ENCODE measurements at regions not wholly inside any gene's neighbourhood (a gene's known extent, or its start where the extent isn't known, plus 50 kb on each side); places are given as distances from the start of the nearest gene placed in this dataset.

- no peaks in the 10 kb centered on the region for H3K4me1 Mint-ChIP-seq
- no peak overlapping the region for H3K4me3 Mint-ChIP-seq
- no peaks in the 10 kb centered on the region for H3K36me3 Mint-ChIP-seq
- Histone ChIP-seq H3K27me3 (ENCODE audit: control insufficient read depth in 2 of 2, insufficient read depth in 2 of 2, low read length in 2 of 2) (no peaks in the 10 kb centered on the region), H3K9me3 (ENCODE audit: control insufficient read depth in 2 of 3, low read length in 3 of 3) (no peaks in the 10 kb centered on the region), H3K36me3 (ENCODE audit: control insufficient read depth in 2 of 3, insufficient read depth in 3 of 3, low read length in 3 of 3) (no peaks in the 10 kb centered on the region), H3K4me1 (ENCODE audit: control insufficient read depth in 2 of 2, insufficient read depth in 2 of 2, low read length in 2 of 2) (no peaks in the 10 kb centered on the region), H3K27ac (ENCODE audit: low read depth, low read length) (no peak overlapping the region), H3K4me3 (ENCODE audit: low read length) (no peak overlapping the region)
- CTCF ChIA-PET, result no interaction called here
- ATAC-seq (no peak), DNase-seq (no peak)
- H3K27ac Mint-ChIP-seq, result no peak overlapping the region
- intact Hi-C loops (cut with micrococcal nuclease), result no loop called here
- H3K9me3 Mint-ChIP-seq, result peaks cover 0 to 8% (median 0%) of the 10 kb centered on the region in 11 donors
- peaks cover 0 to 6% (median 0%) of the 10 kb centered on the region in 5 donors for H3K27me3 Mint-ChIP-seq
- POLR2A ChIA-PET, result no interaction called here
Observed at GRCh38 chr1:98256700-98257099, 335.9 kb upstream of the DPYD start.

GRCh38 chr1:98253145-98253544, 332.3 kb upstream of the DPYD start:
- no peak for DNase-seq
- no peaks in the 10 kb centered on the region for H3K27me3 ChIP-seq (ENCODE audit: control insufficient read depth in 2 of 2, insufficient read depth in 2 of 2, low read length in 2 of 2)
- Mint-ChIP-seq H3K36me3 (no peaks in the 10 kb centered on the region), H3K9me3 (peaks cover 0 to 21% (median 8%) of the 10 kb centered on the region in 11 donors), H3K27me3 (peaks cover 0 to 6% (median 0%) of the 10 kb centered on the region in 5 donors), H3K4me3 (no peak overlapping the region), H3K4me1 (no peaks in the 10 kb centered on the region), H3K27ac (no peak overlapping the region)
- CTCF ChIA-PET, result interaction anchor here (0.8 kb wide), 1 partner anchor 47 kb away, joined by 3 read pairs; no protein-coding TSS in a partner anchor
- ATAC-seq, result no peak
- no peak overlapping the region for H3K27ac ChIP-seq (ENCODE audit: low read depth, low read length)
- H3K4me1 ChIP-seq (ENCODE audit: control insufficient read depth in 2 of 2, insufficient read depth in 2 of 2, low read length in 2 of 2), result no peaks in the 10 kb centered on the region
- no peaks in the 10 kb centered on the region for H3K36me3 ChIP-seq (ENCODE audit: control insufficient read depth in 2 of 3, insufficient read depth in 3 of 3, low read length in 3 of 3)
- H3K9me3 ChIP-seq (ENCODE audit: control insufficient read depth in 2 of 3, low read length in 3 of 3), result no peaks in the 10 kb centered on the region
- intact Hi-C loops (cut with micrococcal nuclease), result no loop called here
- POLR2A ChIA-PET, result no interaction called here
- no peak overlapping the region for H3K4me3 ChIP-seq (ENCODE audit: low read length)

GRCh38 chr1:98251497-98251896, 330.7 kb upstream of the DPYD start:
- POLR2A ChIA-PET, result no interaction called here
- no peak for ATAC-seq
- H3K36me3 Mint-ChIP-seq, result no peaks in the 10 kb centered on the region

GRCh38 chr1:98232678-98233077, 311.8 kb upstream of the DPYD start:
- ATAC-seq, result no peak
- no peaks in the 10 kb centered on the region for H3K36me3 Mint-ChIP-seq
- H3K27me3 Mint-ChIP-seq, result no peaks in the 10 kb centered on the region
- ChIA-PET POLR2A (no interaction called here), CTCF (no interaction called here)
- Histone ChIP-seq H3K4me3 (ENCODE audit: low read length) (no peak overlapping the region), H3K27ac (ENCODE audit: low read depth, low read length) (no peak overlapping the region), H3K36me3 (ENCODE audit: control insufficient read depth in 2 of 3, insufficient read depth in 3 of 3, low read length in 3 of 3) (no peaks in the 10 kb centered on the region), H3K27me3 (ENCODE audit: control insufficient read depth in 2 of 2, insufficient read depth in 2 of 2, low read length in 2 of 2) (no peaks in the 10 kb centered on the region), H3K9me3 (ENCODE audit: control insufficient read depth in 2 of 3, low read length in 3 of 3) (no peaks in the 10 kb centered on the region), H3K4me1 (ENCODE audit: control insufficient read depth in 2 of 2, insufficient read depth in 2 of 2, low read length in 2 of 2) (peaks cover 0 to 5% of the 10 kb centered on the region in 2 donors)
- intact Hi-C loops (cut with micrococcal nuclease), result loop anchor here in 1 of 2 donors (10.0 kb wide), 1 partner anchor 58 kb away; no protein-coding TSS in a partner anchor
- peaks cover 9 to 44% (median 25%) of the 10 kb centered on the region in 11 donors for H3K9me3 Mint-ChIP-seq
- no peak overlapping the region for H3K27ac Mint-ChIP-seq
- DNase-seq, result no peak
- peaks cover 0 to 3% (median 0%) of the 10 kb centered on the region in 7 donors for H3K4me1 Mint-ChIP-seq
- H3K4me3 Mint-ChIP-seq, result no peak overlapping the region

More at GRCh38 chr1:98251497-98251896, 330.7 kb upstream of the DPYD start:
- Histone ChIP-seq H3K4me1 (ENCODE audit: control insufficient read depth in 2 of 2, insufficient read depth in 2 of 2, low read length in 2 of 2) (no peaks in the 10 kb centered on the region), H3K27me3 (ENCODE audit: control insufficient read depth in 2 of 2, insufficient read depth in 2 of 2, low read length in 2 of 2) (no peaks in the 10 kb centered on the region), H3K36me3 (ENCODE audit: control insufficient read depth in 2 of 3, insufficient read depth in 3 of 3, low read length in 3 of 3) (no peaks in the 10 kb centered on the region), H3K27ac (ENCODE audit: low read depth, low read length) (no peak overlapping the region), H3K9me3 (ENCODE audit: control insufficient read depth in 2 of 3, low read length in 3 of 3) (no peaks in the 10 kb centered on the region), H3K4me3 (ENCODE audit: low read length) (no peak overlapping the region)
- no peaks in the 10 kb centered on the region for H3K4me1 Mint-ChIP-seq
- peaks cover 0 to 21% (median 8%) of the 10 kb centered on the region in 11 donors for H3K9me3 Mint-ChIP-seq
- peaks cover 0 to 6% (median 0%) of the 10 kb centered on the region in 5 donors for H3K27me3 Mint-ChIP-seq
- H3K4me3 Mint-ChIP-seq, result no peak overlapping the region
- intact Hi-C loops (cut with micrococcal nuclease), result no loop called here
- CTCF ChIA-PET, result no interaction called here
- no peak overlapping the region for H3K27ac Mint-ChIP-seq
- DNase-seq, result no peak

- Histone ChIP-seq H3K27ac (ENCODE audit: low read depth, low read length) (no peak overlapping the region), H3K4me1 (ENCODE audit: control insufficient read depth in 2 of 2, insufficient read depth in 2 of 2, low read length in 2 of 2) (no peaks in the 10 kb centered on the region), H3K27me3 (ENCODE audit: control insufficient read depth in 2 of 2, insufficient read depth in 2 of 2, low read length in 2 of 2) (no peaks in the 10 kb centered on the region), H3K36me3 (ENCODE audit: control insufficient read depth in 2 of 3, insufficient read depth in 3 of 3, low read length in 3 of 3) (no peaks in the 10 kb centered on the region), H3K9me3 (ENCODE audit: control insufficient read depth in 2 of 3, low read length in 3 of 3) (no peaks in the 10 kb centered on the region), H3K4me3 (ENCODE audit: low read length) (no peak overlapping the region)
- no peaks in the 10 kb centered on the region for H3K36me3 Mint-ChIP-seq
- DNase-seq (no peak), ATAC-seq (no peak)
- CTCF ChIA-PET, result no interaction called here
- H3K27me3 Mint-ChIP-seq, result peaks cover 0 to 7% (median 5%) of the 10 kb centered on the region in 5 donors
- H3K4me1 Mint-ChIP-seq, result no peaks in the 10 kb centered on the region
- POLR2A ChIA-PET, result no interaction called here
- no peaks in the 10 kb centered on the region for H3K9me3 Mint-ChIP-seq
- H3K4me3 Mint-ChIP-seq, result no peak overlapping the region
- intact Hi-C loops (cut with micrococcal nuclease), result no loop called here
- no peak overlapping the region for H3K27ac Mint-ChIP-seq
Observed at GRCh38 chr1:98222706-98223105, 301.9 kb upstream of the DPYD start.

GRCh38 chr1:98221923-98222322, 301.1 kb upstream of the DPYD start:
- no peaks in the 10 kb centered on the region for H3K9me3 Mint-ChIP-seq
- Histone ChIP-seq H3K27ac (ENCODE audit: low read depth, low read length) (no peak overlapping the region), H3K4me1 (ENCODE audit: control insufficient read depth in 2 of 2, insufficient read depth in 2 of 2, low read length in 2 of 2) (no peaks in the 10 kb centered on the region), H3K9me3 (ENCODE audit: control insufficient read depth in 2 of 3, low read length in 3 of 3) (no peaks in the 10 kb centered on the region), H3K36me3 (ENCODE audit: control insufficient read depth in 2 of 3, insufficient read depth in 3 of 3, low read length in 3 of 3) (no peaks in the 10 kb centered on the region), H3K4me3 (ENCODE audit: low read length) (no peak overlapping the region), H3K27me3 (ENCODE audit: control insufficient read depth in 2 of 2, insufficient read depth in 2 of 2, low read length in 2 of 2) (no peaks in the 10 kb centered on the region)
- POLR2A ChIA-PET, result no interaction called here
- no peak overlapping the region for H3K4me3 Mint-ChIP-seq
- H3K4me1 Mint-ChIP-seq, result no peaks in the 10 kb centered on the region
- H3K36me3 Mint-ChIP-seq, result no peaks in the 10 kb centered on the region
- no peak for DNase-seq
- no peak overlapping the region for H3K27ac Mint-ChIP-seq
- no peak for ATAC-seq
- CTCF ChIA-PET, result no interaction called here
- H3K27me3 Mint-ChIP-seq, result peaks cover 0 to 7% (median 5%) of the 10 kb centered on the region in 5 donors
- intact Hi-C loops (cut with micrococcal nuclease), result no loop called here

- Histone ChIP-seq H3K9me3 (ENCODE audit: control insufficient read depth in 2 of 3, low read length in 3 of 3) (no peaks in the 10 kb centered on the region), H3K27ac (ENCODE audit: low read depth, low read length) (no peak overlapping the region), H3K4me3 (ENCODE audit: low read length) (no peak overlapping the region), H3K4me1 (ENCODE audit: control insufficient read depth in 2 of 2, insufficient read depth in 2 of 2, low read length in 2 of 2) (no peaks in the 10 kb centered on the region), H3K27me3 (ENCODE audit: control insufficient read depth in 2 of 2, insufficient read depth in 2 of 2, low read length in 2 of 2) (no peaks in the 10 kb centered on the region), H3K36me3 (ENCODE audit: control insufficient read depth in 2 of 3, insufficient read depth in 3 of 3, low read length in 3 of 3) (no peaks in the 10 kb centered on the region)
- no peak for ATAC-seq
- H3K27ac Mint-ChIP-seq, result no peak overlapping the region
- H3K4me3 Mint-ChIP-seq, result no peak overlapping the region
- no peak for DNase-seq
- peaks cover 0 to 5% (median 0%) of the 10 kb centered on the region in 5 donors for H3K27me3 Mint-ChIP-seq
- intact Hi-C loops (cut with micrococcal nuclease), result no loop called here
- no peaks in the 10 kb centered on the region for H3K4me1 Mint-ChIP-seq
- no peaks in the 10 kb centered on the region for H3K36me3 Mint-ChIP-seq
- ChIA-PET POLR2A (no interaction called here), CTCF (interaction anchor here (0.6 kb wide), 1 partner anchor 24 kb away, joined by 3 read pairs; no protein-coding TSS in a partner anchor)
- peaks cover 0 to 4% (median 0%) of the 10 kb centered on the region in 11 donors for H3K9me3 Mint-ChIP-seq
Observed at GRCh38 chr1:98217601-98218000, 296.8 kb upstream of the DPYD start.

Data from naive thymus-derived CD4-positive, alpha-beta T cell (primary cell).